Adrenal gland (tissue), 5 donors: ENCODE measurements at regions not wholly inside any gene's neighbourhood (a gene's known extent, or its start where the extent isn't known, plus 50 kb on each side); places are given as distances from the start of the nearest gene placed in this dataset.

Source experiments
- CTCF ChIP-seq, 6 experiments: fragments of 450-650 bp in 4 of 6; fragments of 200-600 bp in 2 of 6; sonication (generic) in 1 of 6; IDR thresholded peaks; 1 replicate in 5 of 6; 2 replicates in 1 of 6; pipeline versions ENCODE4 v1.5.1 to v1.8.0; 2016 to 2021; ENCODE audit warnings: antibody characterized with exemption in 6 of 6, mild to moderate bottlenecking in 2 of 6, moderate library complexity in 1 of 6
- POLR2A ChIP-seq, 2 donors: fragments of 450-650 bp; IDR thresholded peaks; one replicate each; pipeline ENCODE4 v1.6.1; 2017; ENCODE audit warnings: antibody characterized with exemption in 2 of 2, mild to moderate bottlenecking in 2 of 2, moderate library complexity in 1 of 2
- donor health status: DM: no; HTN: no; CAD: no.

- TF ChIP-seq CTCF (IDR thresholded peaks at IDR 0.05) (no peak), POLR2A (IDR thresholded peaks at IDR 0.05) (no peak)
Measured at GRCh38 chr18:70666936-70667335, 378.1 kb downstream of the SOCS6 start.
